ENCODE measurements at regions not wholly inside any gene's neighbourhood (a gene's known extent, or its start where the extent isn't known, plus 50 kb on each side); places are given as distances from the start of the nearest gene placed in this dataset.

- no peak for DNase-seq (ENCODE audit: low read depth in 2 of 2)
Observed at GRCh38 chr9:99750526-99750925, 71.2 kb upstream of the NR4A3 start.

- no peak for DNase-seq (ENCODE audit: low read depth in 2 of 2)
Observed at GRCh38 chr9:99752417-99753109, 69.1 kb upstream of the NR4A3 start.

GRCh38 chr9:99753436-99753835 is 68.2 kb upstream of the NR4A3 start:
- DNase-seq (ENCODE audit: low read depth in 2 of 2), result no peak

GRCh38 chr9:99760421-99760820 is 61.3 kb upstream of the NR4A3 start:
- no peak for DNase-seq (ENCODE audit: low read depth in 2 of 2)

GRCh38 chr9:99762470-99762869 is 59.2 kb upstream of the NR4A3 start:
- no peak for DNase-seq (ENCODE audit: low read depth in 2 of 2)
